ENCODE measurements at regions not wholly inside any gene's neighbourhood (a gene's known extent, or its start where the extent isn't known, plus 50 kb on each side); places are given as distances from the start of the nearest gene placed in this dataset.
"Not testable (repeated sequence)": the region's sequence is repeated elsewhere in the genome, so short reads cannot be mapped to it uniquely, and the experiment has no call there.

- no peaks in the 10 kb centered on the region for H3K4me1 ChIP-seq (ENCODE audit: insufficient read depth, insufficient read length)
- no peak overlapping the region for H3K4me3 ChIP-seq (ENCODE audit: insufficient read length, low read depth)
- H3K9me3 ChIP-seq (ENCODE audit: insufficient read depth, low read length), result peaks cover 6% of the 10 kb centered on the region; the same call in 1 of the 2 replicates
- DNase-seq (ENCODE audit: low read depth, low spot score), result no peak
- no peaks in the 10 kb centered on the region for H3K27me3 ChIP-seq (ENCODE audit: insufficient read depth, insufficient read length)
- H3K9ac ChIP-seq (ENCODE audit: insufficient read length, low read depth), result no peak overlapping the region
- no peaks in the 10 kb centered on the region for H3K36me3 ChIP-seq (ENCODE audit: insufficient read depth, insufficient read length, low read length)
- TF ChIP-seq SUZ12 (IDR thresholded peaks at IDR 0.05; ENCODE audit: extremely low read depth, insufficient read depth, insufficient read length) (no peak), YY1 (IDR thresholded peaks at IDR 0.05; ENCODE audit: insufficient read depth, insufficient read length) (no peak), ZNF274 (IDR thresholded peaks at IDR 0.05; ENCODE audit: low read depth, low read length) (no peak)
Observed at GRCh38 chr2:22153931-22154613, 1030.3 kb downstream of the TDRD15 start.

DNA sequence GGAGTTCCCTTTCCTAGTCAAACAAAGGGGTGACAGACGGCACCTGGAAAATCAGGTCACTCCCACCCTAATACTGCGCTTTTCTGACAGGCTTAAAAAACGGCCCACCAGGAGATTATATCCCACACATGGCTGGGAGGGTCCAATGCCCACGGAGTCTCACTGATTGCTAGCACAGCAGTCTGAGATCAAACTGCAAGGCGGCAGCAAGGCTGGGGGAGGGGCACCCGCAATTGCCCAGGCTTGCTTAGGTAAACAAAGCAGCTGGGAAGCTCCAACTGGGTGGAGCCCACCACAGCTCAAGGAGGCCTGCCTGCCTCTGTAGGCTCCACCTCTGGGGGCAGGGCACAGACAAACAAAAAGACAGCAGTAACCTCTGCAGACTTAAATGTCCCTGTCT, 1032.9 kb downstream of the TDRD15 start:
- not testable (repeated sequence) for H3K36me3 ChIP-seq (ENCODE audit: insufficient read depth, insufficient read length, low read length)

GRCh38 chr2:22167256-22167655, 1043.5 kb downstream of the TDRD15 start:
- Histone ChIP-seq H3K9ac (ENCODE audit: insufficient read length, low read depth) (no peak overlapping the region), H3K4me3 (ENCODE audit: insufficient read length, low read depth) (no peak overlapping the region), H3K9me3 (ENCODE audit: insufficient read depth, low read length) (no peaks in the 10 kb centered on the region), H3K27me3 (ENCODE audit: insufficient read depth, insufficient read length) (no peaks in the 10 kb centered on the region), H3K4me1 (ENCODE audit: insufficient read depth, insufficient read length) (peaks cover 3% of the 10 kb centered on the region), H3K36me3 (ENCODE audit: insufficient read depth, insufficient read length, low read length) (no peaks in the 10 kb centered on the region)
- DNase-seq (ENCODE audit: low read depth, low spot score), result no peak
- TF ChIP-seq SUZ12 (IDR thresholded peaks at IDR 0.05; ENCODE audit: extremely low read depth, insufficient read depth, insufficient read length) (no peak), ZNF274 (IDR thresholded peaks at IDR 0.05; ENCODE audit: low read depth, low read length) (no peak), YY1 (IDR thresholded peaks at IDR 0.05; ENCODE audit: insufficient read depth, insufficient read length) (no peak)

More for the DNA sequence above, 1032.9 kb downstream of the TDRD15 start:
- H3K9me3 ChIP-seq (ENCODE audit: insufficient read depth, low read length); DNase-seq (ENCODE audit: low read depth, low spot score); H3K4me3 ChIP-seq (ENCODE audit: insufficient read length, low read depth); H3K4me1 ChIP-seq (ENCODE audit: insufficient read depth, insufficient read length); H3K27me3 ChIP-seq (ENCODE audit: insufficient read depth, insufficient read length); H3K9ac ChIP-seq (ENCODE audit: insufficient read length, low read depth): not testable (repeated sequence)

DNA sequence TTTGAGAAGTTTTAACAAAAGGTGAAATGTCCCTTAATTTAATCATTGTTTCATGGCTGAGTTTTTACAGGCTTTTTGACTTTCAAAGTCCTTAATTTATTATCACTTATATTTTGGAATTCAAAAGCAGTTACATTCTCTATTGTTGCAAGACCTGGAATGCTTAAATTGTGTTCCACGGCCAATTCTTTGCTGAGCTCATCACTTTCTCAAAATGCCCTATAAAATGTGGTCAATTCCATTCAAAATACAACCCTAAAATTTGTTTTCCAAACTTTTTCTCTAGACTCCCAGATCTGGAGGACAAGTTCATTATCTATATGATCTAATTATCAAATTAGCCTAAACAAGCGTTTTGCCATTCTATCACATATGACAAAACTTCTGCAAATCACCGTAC, 1051.2 kb downstream of the TDRD15 start:
- 0 out of 2 replicates have a peak, but pooled peaks cover 4% of the 10 kb centered on the region for H3K9me3 ChIP-seq (ENCODE audit: insufficient read depth, low read length)
- no peaks in the 10 kb centered on the region for H3K36me3 ChIP-seq (ENCODE audit: insufficient read depth, insufficient read length, low read length)
- DNase-seq (ENCODE audit: low read depth, low spot score), result no peak
- no peak overlapping the region for H3K4me3 ChIP-seq (ENCODE audit: insufficient read length, low read depth)
- no peaks in the 10 kb centered on the region for H3K27me3 ChIP-seq (ENCODE audit: insufficient read depth, insufficient read length)
- H3K4me1 ChIP-seq (ENCODE audit: insufficient read depth, insufficient read length), result no peaks in the 10 kb centered on the region
- TF ChIP-seq SUZ12 (IDR thresholded peaks at IDR 0.05; ENCODE audit: extremely low read depth, insufficient read depth, insufficient read length) (no peak), YY1 (IDR thresholded peaks at IDR 0.05; ENCODE audit: insufficient read depth, insufficient read length) (no peak), ZNF274 (IDR thresholded peaks at IDR 0.05; ENCODE audit: low read depth, low read length) (no peak)
- H3K9ac ChIP-seq (ENCODE audit: insufficient read length, low read depth), result no peak overlapping the region

DNA sequence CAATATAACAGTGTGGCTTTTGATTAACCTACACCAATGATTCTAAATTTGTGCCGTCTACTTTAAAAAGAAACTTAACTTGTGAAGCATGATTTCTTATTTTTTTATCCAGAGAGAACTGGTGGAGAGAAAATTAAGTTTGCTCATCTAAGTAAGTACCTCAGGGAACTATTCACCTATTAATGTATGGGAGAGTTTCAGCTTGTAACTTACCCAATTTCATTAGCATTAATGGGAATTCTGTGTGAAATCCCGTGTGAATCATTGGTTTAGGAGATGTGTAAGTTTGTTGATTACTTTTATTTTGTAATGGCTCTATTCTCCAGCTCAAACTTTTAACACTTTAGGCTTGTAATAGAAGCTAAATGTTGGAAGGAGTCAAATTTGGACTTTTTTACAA, 1061.5 kb downstream of the TDRD15 start:
- H3K9ac ChIP-seq (ENCODE audit: insufficient read length, low read depth), result no peak overlapping the region
- DNase-seq (ENCODE audit: low read depth, low spot score), result no peak
- no peaks in the 10 kb centered on the region for H3K36me3 ChIP-seq (ENCODE audit: insufficient read depth, insufficient read length, low read length)
- TF ChIP-seq SUZ12 (IDR thresholded peaks at IDR 0.05; ENCODE audit: extremely low read depth, insufficient read depth, insufficient read length) (no peak), ZNF274 (IDR thresholded peaks at IDR 0.05; ENCODE audit: low read depth, low read length) (no peak)
- H3K27me3 ChIP-seq (ENCODE audit: insufficient read depth, insufficient read length), result no peaks in the 10 kb centered on the region
- H3K4me1 ChIP-seq (ENCODE audit: insufficient read depth, insufficient read length), result no peaks in the 10 kb centered on the region
- no peak overlapping the region for H3K4me3 ChIP-seq (ENCODE audit: insufficient read length, low read depth)
- no peaks in the 10 kb centered on the region for H3K9me3 ChIP-seq (ENCODE audit: insufficient read depth, low read length)

DNA sequence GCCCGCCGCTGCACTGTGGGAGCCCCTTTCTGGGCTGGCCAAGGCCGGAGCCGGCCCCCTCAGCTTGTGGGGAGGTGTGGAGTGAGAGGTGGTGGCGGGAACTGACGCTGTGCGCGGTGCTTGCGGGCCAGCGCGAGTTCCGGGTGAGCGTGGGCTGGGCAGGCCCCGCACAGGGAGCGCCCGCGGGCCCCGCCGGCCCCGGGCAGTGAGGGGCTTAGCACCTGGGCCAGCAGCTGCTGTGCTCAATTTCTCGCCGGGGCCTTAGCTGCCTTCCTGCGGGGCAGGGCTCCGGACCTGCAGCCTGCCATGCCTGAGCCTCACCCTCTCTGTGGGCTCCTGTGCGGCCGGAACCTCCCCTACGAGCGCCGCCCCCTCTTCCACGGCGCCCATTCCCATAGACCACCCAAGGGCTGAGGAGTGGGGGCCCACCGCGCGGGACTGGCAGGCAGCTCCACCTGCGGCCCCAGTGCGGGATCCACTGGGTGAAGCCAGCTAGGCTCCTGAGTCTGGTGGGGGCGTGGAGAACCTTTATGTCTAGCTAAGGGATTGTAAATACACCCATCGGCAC, 1062.6 kb downstream of the TDRD15 start:
- not testable (repeated sequence) for H3K36me3 ChIP-seq (ENCODE audit: insufficient read depth, insufficient read length, low read length); H3K4me3 ChIP-seq (ENCODE audit: insufficient read length, low read depth); H3K4me1 ChIP-seq (ENCODE audit: insufficient read depth, insufficient read length); H3K27me3 ChIP-seq (ENCODE audit: insufficient read depth, insufficient read length); H3K9me3 ChIP-seq (ENCODE audit: insufficient read depth, low read length); H3K9ac ChIP-seq (ENCODE audit: insufficient read length, low read depth); DNase-seq (ENCODE audit: low read depth, low spot score)

- Histone ChIP-seq H3K9me3 (ENCODE audit: insufficient read depth, low read length) (no peaks in the 10 kb centered on the region), H3K27me3 (ENCODE audit: insufficient read depth, insufficient read length) (no peaks in the 10 kb centered on the region), H3K4me1 (ENCODE audit: insufficient read depth, insufficient read length) (no peaks in the 10 kb centered on the region), H3K36me3 (ENCODE audit: insufficient read depth, insufficient read length, low read length) (no peaks in the 10 kb centered on the region), H3K4me3 (ENCODE audit: insufficient read length, low read depth) (no peak overlapping the region), H3K9ac (ENCODE audit: insufficient read length, low read depth) (no peak overlapping the region)
- DNase-seq (ENCODE audit: low read depth, low spot score), result no peak
- TF ChIP-seq SUZ12 (IDR thresholded peaks at IDR 0.05; ENCODE audit: extremely low read depth, insufficient read depth, insufficient read length) (no peak), YY1 (IDR thresholded peaks at IDR 0.05; ENCODE audit: insufficient read depth, insufficient read length) (no peak), ZNF274 (IDR thresholded peaks at IDR 0.05; ENCODE audit: low read depth, low read length) (no peak)
Observed at GRCh38 chr2:22189893-22190480, 1066.2 kb downstream of the TDRD15 start.
